CD14-positive monocyte (primary cell): ENCODE measurements at regions not wholly inside any gene's neighbourhood (a gene's known extent, or its start where the extent isn't known, plus 50 kb on each side); places are given as distances from the start of the nearest gene placed in this dataset.

Experiments
- DNase-seq, 3 donors: peaks; one replicate each; pipeline ENCODE4 v3.0.0-alpha.2; 2011 to 2022
- H2AFZ ChIP-seq: 2 replicates; pipeline ENCODE4 v1.6.0; 2012; ENCODE audit warnings: mild to moderate bottlenecking, low read depth, low read length, inconsistent platforms; ENCODE audit not compliant: insufficient read depth, poor library complexity, severe bottlenecking
- H3K27ac ChIP-seq, 2 donors: 1 replicate in 1 of 2; 2 replicates in 1 of 2; pipeline ENCODE4 v1.5.1; 2012 to 2013; ENCODE audit warnings: low read length in 2 of 2, control low read depth in 1 of 2, inconsistent platforms in 1 of 2, low read depth in 1 of 2, mild to moderate bottlenecking in 1 of 2
- H3K27me3 ChIP-seq, 2 donors: one replicate each; pipeline versions ENCODE4 v1.6.0 to v1.6.1; 2011 to 2013; ENCODE audit warnings: low read length in 2 of 2; ENCODE audit not compliant: control insufficient read depth in 2 of 2, insufficient read depth in 2 of 2
- H3K36me3 ChIP-seq, 2 donors: replicated peaks in 1 of 2; 1 replicate in 1 of 2; 2 replicates in 1 of 2; pipeline versions ENCODE4 v1.5.1 to v1.6.1; 2012 to 2013; ENCODE audit warnings: low read length in 2 of 2, control low read depth in 1 of 2, inconsistent platforms in 1 of 2, mild to moderate bottlenecking in 1 of 2; ENCODE audit not compliant: insufficient read depth in 2 of 2, control insufficient read depth in 1 of 2
- H3K4me1 ChIP-seq, 2 donors: 1 replicate in 1 of 2; 2 replicates in 1 of 2; pipeline versions ENCODE4 v1.5.1 to v1.6.1; 2012 to 2013; ENCODE audit warnings: low read length in 2 of 2, control low read depth in 1 of 2, inconsistent platforms in 1 of 2, mild to moderate bottlenecking in 1 of 2, moderate library complexity in 1 of 2; ENCODE audit not compliant: insufficient read depth in 2 of 2, control insufficient read depth in 1 of 2
- H3K4me2 ChIP-seq: replicated peaks from 2 replicates; pipeline ENCODE3; 2012; ENCODE audit warnings: low read length, moderate library complexity, mild to moderate bottlenecking; ENCODE audit not compliant: poor library complexity, severe bottlenecking; ENCODE audit errors: extremely low read depth
- H3K4me3 ChIP-seq, 3 experiments: fragments of 200-600 bp in 1 of 3; sonication (generic) in 1 of 3; replicated peaks in 1 of 3; 1 replicate in 2 of 3; 2 replicates in 1 of 3; pipeline ENCODE4 v1.5.1; 2011 to 2013; ENCODE audit warnings: low read length in 3 of 3, mild to moderate bottlenecking in 3 of 3, control low read depth in 2 of 3, low read depth in 2 of 3, inconsistent platforms in 1 of 3, moderate library complexity in 1 of 3
- H3K79me2 ChIP-seq: 2 replicates; pipeline ENCODE4 v1.6.0; 2012; ENCODE audit warnings: mild to moderate bottlenecking, control low read depth, inconsistent platforms, low read length, moderate library complexity; ENCODE audit not compliant: insufficient read depth
- H3K9ac ChIP-seq: 2 replicates; pipeline ENCODE4 v1.6.0; 2017; ENCODE audit warnings: low read length, mild to moderate bottlenecking; ENCODE audit not compliant: insufficient read depth, poor library complexity, severe bottlenecking
- H3K9me3 ChIP-seq, 2 donors: replicated peaks in 1 of 2; 1 replicate in 1 of 2; 2 replicates in 1 of 2; pipeline versions ENCODE4 v1.5.1 to v1.6.1; 2012 to 2013; ENCODE audit warnings: low read length in 2 of 2, control low read depth in 1 of 2; ENCODE audit not compliant: control insufficient read depth in 1 of 2, insufficient read depth in 1 of 2
- H4K20me1 ChIP-seq: 2 replicates; pipeline ENCODE4 v1.6.0; 2012; ENCODE audit warnings: mild to moderate bottlenecking, low read length, control low read depth, moderate library complexity; ENCODE audit not compliant: insufficient read depth
- H3K27ac Mint-ChIP-seq, 7 donors: one replicate each; pipeline ENCODE4 v1.8.0; 2020; ENCODE audit warnings: mild to moderate bottlenecking in 7 of 7, mixed read lengths in 7 of 7, moderate library complexity in 6 of 7, inconsistent platforms in 2 of 7
- H3K27me3 Mint-ChIP-seq, 3 donors: one replicate each; pipeline ENCODE4 v1.8.0; 2021 to 2022; ENCODE audit warnings: low read depth in 3 of 3, mild to moderate bottlenecking in 3 of 3, mixed read lengths in 3 of 3, moderate library complexity in 3 of 3, inconsistent platforms in 1 of 3
- H3K36me3 Mint-ChIP-seq, 2 donors: one replicate each; pipeline ENCODE4 v1.8.0; 2020; ENCODE audit warnings: mixed read lengths in 2 of 2, inconsistent platforms in 1 of 2, mild to moderate bottlenecking in 1 of 2
- H3K4me1 Mint-ChIP-seq: one replicate; pipeline ENCODE4 v1.8.0; 2020; ENCODE audit warnings: mild to moderate bottlenecking, mixed read lengths
- H3K4me3 Mint-ChIP-seq, 2 donors: one replicate each; pipeline ENCODE4 v1.8.0; 2020; ENCODE audit warnings: mild to moderate bottlenecking in 2 of 2, mixed read lengths in 2 of 2, moderate library complexity in 1 of 2
- H3K9me3 Mint-ChIP-seq, 7 donors: one replicate each; pipeline ENCODE4 v1.8.0; 2020 to 2022; ENCODE audit warnings: mixed read lengths in 7 of 7, mild to moderate bottlenecking in 6 of 7, moderate library complexity in 6 of 7, inconsistent platforms in 2 of 7
- WGBS: methylation state at CpG from one replicate; pipeline ENCODE4 v1.1.5; 2013; ENCODE audit warnings: missing lambda C conversion rate; ENCODE audit not compliant: insufficient coverage; 5-methylcytosine and 5-hydroxymethylcytosine counted together
- intact Hi-C, 2 donors: fragments of 100-400 bp; cut with micrococcal nuclease; formaldehyde crosslinking; loops; one replicate each; pipeline versions ENCODE4 v1.15.0 to v1.15.1; 2023
- TF ChIP-seq, protein P1 (sequence below): fragments of 200-600 bp; IDR thresholded peaks from one replicate; pipeline ENCODE4 v1.8.0; 2022; ENCODE audit warnings: antibody characterized with exemption, mild to moderate bottlenecking

DNA sequence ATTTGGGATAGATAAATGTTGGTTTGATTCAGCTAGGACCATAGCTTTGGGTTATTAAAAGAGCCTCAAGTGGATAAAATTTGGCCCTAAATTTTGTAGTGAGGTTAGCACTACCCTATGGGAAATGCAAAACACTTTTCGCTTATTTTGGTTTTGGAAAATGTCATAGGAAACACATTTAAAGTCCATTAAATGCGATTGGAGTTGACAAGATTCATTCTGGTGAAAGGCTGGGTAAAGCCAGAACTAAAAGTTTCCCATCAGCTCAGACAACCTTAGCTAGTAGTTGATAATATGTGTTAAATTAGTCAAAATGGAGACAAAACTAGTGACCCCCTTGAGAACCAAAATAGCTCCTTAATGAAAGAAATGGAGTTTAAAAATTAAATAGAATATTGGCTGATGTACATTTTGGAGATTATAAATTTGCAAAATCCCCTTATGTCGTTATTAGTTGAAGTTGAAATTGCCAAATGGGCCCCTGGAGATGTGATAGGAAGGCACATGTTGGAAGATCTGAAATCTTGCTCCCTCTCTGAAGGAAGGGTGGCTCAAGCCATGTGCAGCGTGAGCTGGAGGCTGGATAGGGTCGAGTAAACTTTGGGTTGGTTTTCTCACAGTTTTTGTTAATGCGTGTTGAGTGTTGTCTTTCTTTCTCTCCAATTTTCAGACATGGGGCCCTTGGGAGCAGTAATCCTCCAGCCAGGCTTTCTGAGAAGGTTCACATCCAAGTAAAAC, 72.8 kb downstream of the CD83 start:
- Histone ChIP-seq H3K4me2 (no peak overlapping the region), H3K27me3 (no peaks in the 10 kb centered on the region), H3K9ac (no peak overlapping the region), H3K36me3 (no peaks in the 10 kb centered on the region), H2AFZ (no peak overlapping the region), H3K4me3 (no peak overlapping the region), H3K79me2 (no peaks in the 10 kb centered on the region), H3K4me1 (no peaks in the 10 kb centered on the region), H3K27ac (no peak overlapping the region), H4K20me1 (no peaks in the 10 kb centered on the region), H3K9me3 (no peaks in the 10 kb centered on the region)
- H3K9me3 Mint-ChIP-seq = peaks cover 0 to 5% (median 2%) of the 10 kb centered on the region in 7 donors
- intact Hi-C loops = no loop called here
- H3K36me3 Mint-ChIP-seq = no peaks in the 10 kb centered on the region
- WGBS = no CpG with 5 or more reads among the region's 6 CpGs
- no peak overlapping the region for H3K4me3 Mint-ChIP-seq
- H3K4me1 Mint-ChIP-seq = no peaks in the 10 kb centered on the region
- DNase-seq = no peak
- TF ChIP-seq, protein P1, sequence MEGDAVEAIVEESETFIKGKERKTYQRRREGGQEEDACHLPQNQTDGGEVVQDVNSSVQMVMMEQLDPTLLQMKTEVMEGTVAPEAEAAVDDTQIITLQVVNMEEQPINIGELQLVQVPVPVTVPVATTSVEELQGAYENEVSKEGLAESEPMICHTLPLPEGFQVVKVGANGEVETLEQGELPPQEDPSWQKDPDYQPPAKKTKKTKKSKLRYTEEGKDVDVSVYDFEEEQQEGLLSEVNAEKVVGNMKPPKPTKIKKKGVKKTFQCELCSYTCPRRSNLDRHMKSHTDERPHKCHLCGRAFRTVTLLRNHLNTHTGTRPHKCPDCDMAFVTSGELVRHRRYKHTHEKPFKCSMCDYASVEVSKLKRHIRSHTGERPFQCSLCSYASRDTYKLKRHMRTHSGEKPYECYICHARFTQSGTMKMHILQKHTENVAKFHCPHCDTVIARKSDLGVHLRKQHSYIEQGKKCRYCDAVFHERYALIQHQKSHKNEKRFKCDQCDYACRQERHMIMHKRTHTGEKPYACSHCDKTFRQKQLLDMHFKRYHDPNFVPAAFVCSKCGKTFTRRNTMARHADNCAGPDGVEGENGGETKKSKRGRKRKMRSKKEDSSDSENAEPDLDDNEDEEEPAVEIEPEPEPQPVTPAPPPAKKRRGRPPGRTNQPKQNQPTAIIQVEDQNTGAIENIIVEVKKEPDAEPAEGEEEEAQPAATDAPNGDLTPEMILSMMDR = no peak
- peak overlapping the region in 1 of 7 donors; percentile 27 for H3K27ac Mint-ChIP-seq
- H3K27me3 Mint-ChIP-seq = peaks cover 0 to 2% (median 0%) of the 10 kb centered on the region in 3 donors

DNA sequence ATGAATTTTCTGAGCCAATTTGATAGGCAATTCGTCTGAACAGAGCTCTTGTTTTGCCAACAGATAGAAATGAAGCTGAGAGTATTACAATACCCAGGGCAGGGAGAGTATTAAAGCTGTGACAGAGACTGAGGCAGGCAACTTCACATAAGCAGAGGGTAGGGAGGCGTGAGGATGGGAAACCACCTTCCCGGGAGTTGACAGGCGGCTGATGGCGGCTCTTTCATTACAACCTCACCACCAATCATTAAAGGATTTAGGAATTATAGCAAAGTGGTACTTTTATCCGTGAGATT, 73.3 kb downstream of the CD83 start:
- Mint-ChIP-seq H3K9me3 (peaks cover 0 to 5% (median 2%) of the 10 kb centered on the region in 7 donors), H3K36me3 (no peaks in the 10 kb centered on the region), H3K27me3 (peaks cover 0 to 2% (median 0%) of the 10 kb centered on the region in 3 donors), H3K4me1 (no peaks in the 10 kb centered on the region), H3K27ac (peak overlapping the region in 1 of 7 donors; percentile 16), H3K4me3 (no peak overlapping the region)
- Histone ChIP-seq H3K9ac (no peak overlapping the region), H3K79me2 (no peaks in the 10 kb centered on the region), H2AFZ (no peak overlapping the region), H3K27me3 (no peaks in the 10 kb centered on the region), H3K36me3 (no peaks in the 10 kb centered on the region), H3K4me1 (no peaks in the 10 kb centered on the region), H4K20me1 (no peaks in the 10 kb centered on the region), H3K4me3 (no peak overlapping the region), H3K27ac (no peak overlapping the region), H3K9me3 (no peaks in the 10 kb centered on the region), H3K4me2 (no peak overlapping the region)
- 80% methylated on average over 1 of the region's 6 CpGs for WGBS
- no peak for DNase-seq
- intact Hi-C loops = no loop called here
- TF ChIP-seq, protein P1 = no peak
